ENCODE measurements at regions not wholly inside any gene's neighbourhood (a gene's known extent, or its start where the extent isn't known, plus 50 kb on each side); places are given as distances from the start of the nearest gene placed in this dataset.

- TF ChIP-seq CTCF (conservative IDR thresholded peaks at IDR 0.05; ENCODE audit: low read depth in 2 of 2) (no peak), EZH2phosphoT487 (IDR thresholded peaks at IDR 0.05; ENCODE audit: unreplicated experiment) (no peak), JUNB (IDR thresholded peaks at IDR 0.05; ENCODE audit: unreplicated experiment) (no peak)
- TF ChIP-seq, protein P1, sequence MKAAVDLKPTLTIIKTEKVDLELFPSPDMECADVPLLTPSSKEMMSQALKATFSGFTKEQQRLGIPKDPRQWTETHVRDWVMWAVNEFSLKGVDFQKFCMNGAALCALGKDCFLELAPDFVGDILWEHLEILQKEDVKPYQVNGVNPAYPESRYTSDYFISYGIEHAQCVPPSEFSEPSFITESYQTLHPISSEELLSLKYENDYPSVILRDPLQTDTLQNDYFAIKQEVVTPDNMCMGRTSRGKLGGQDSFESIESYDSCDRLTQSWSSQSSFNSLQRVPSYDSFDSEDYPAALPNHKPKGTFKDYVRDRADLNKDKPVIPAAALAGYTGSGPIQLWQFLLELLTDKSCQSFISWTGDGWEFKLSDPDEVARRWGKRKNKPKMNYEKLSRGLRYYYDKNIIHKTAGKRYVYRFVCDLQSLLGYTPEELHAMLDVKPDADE (IDR thresholded peaks at IDR 0.05) = no peak
Observed at GRCh38 chr3:180252683-180253082, 215.9 kb upstream of the PEX5L start.

Measured in GM23338 (cell line).